ENCODE measurements at regions not wholly inside any gene's neighbourhood (a gene's known extent, or its start where the extent isn't known, plus 50 kb on each side); places are given as distances from the start of the nearest gene placed in this dataset.

GRCh38 chr20:39810309-39810708 lies 848.2 kb downstream of the DHX35 start:
- Histone ChIP-seq H3K27me3 (ENCODE audit: control insufficient read depth, low read length) (no peaks in the 10 kb centered on the region), H3K4me1 (ENCODE audit: control insufficient read depth, low read length) (no peaks in the 10 kb centered on the region), H3K27ac (ENCODE audit: low read depth, low read length) (no peak overlapping the region), H3K36me3 (ENCODE audit: control insufficient read depth, low read length) (no peaks in the 10 kb centered on the region), H4K20me1 (ENCODE audit: control insufficient read depth, insufficient read depth, low read depth, low read length) (no peaks in the 10 kb centered on the region), H3F3A (ENCODE audit: control insufficient read depth, insufficient read depth) (no peaks in the 10 kb centered on the region), H3K4me3 (ENCODE audit: low read length) (no peak overlapping the region), H3K9me3 (ENCODE audit: control insufficient read depth, insufficient read depth, low read length) (no peaks in the 10 kb centered on the region), H3K9me2 (replicated peaks; ENCODE audit: control insufficient read depth, low read length) (no peaks in the 10 kb centered on the region), H3K4me2 (ENCODE audit: low read length) (no peak overlapping the region), H3K79me2 (ENCODE audit: control insufficient read depth, low read length) (no peaks in the 10 kb centered on the region)
- TF ChIP-seq CTCF (IDR thresholded peaks at IDR 0.05; ENCODE audit: low read depth, low read length, poor library complexity, severe bottlenecking) (no peak), EZH2phosphoT487 (IDR thresholded peaks at IDR 0.05; ENCODE audit: borderline replicate concordance, low read length) (no peak)

GRCh38 chr20:39808613-39809012 lies 846.5 kb downstream of the DHX35 start:
- Histone ChIP-seq H3K27ac (ENCODE audit: low read depth, low read length) (no peak overlapping the region), H3K79me2 (ENCODE audit: control insufficient read depth, low read length) (no peaks in the 10 kb centered on the region), H3F3A (ENCODE audit: control insufficient read depth, insufficient read depth) (no peaks in the 10 kb centered on the region), H3K4me3 (ENCODE audit: low read length) (no peak overlapping the region), H3K4me1 (ENCODE audit: control insufficient read depth, low read length) (no peaks in the 10 kb centered on the region), H3K9me3 (ENCODE audit: control insufficient read depth, insufficient read depth, low read length) (no peaks in the 10 kb centered on the region), H3K27me3 (ENCODE audit: control insufficient read depth, low read length) (no peaks in the 10 kb centered on the region), H3K9me2 (replicated peaks; ENCODE audit: control insufficient read depth, low read length) (no peaks in the 10 kb centered on the region), H3K36me3 (ENCODE audit: control insufficient read depth, low read length) (no peaks in the 10 kb centered on the region), H3K4me2 (ENCODE audit: low read length) (no peak overlapping the region), H4K20me1 (ENCODE audit: control insufficient read depth, insufficient read depth, low read depth, low read length) (no peaks in the 10 kb centered on the region)
- TF ChIP-seq CTCF (IDR thresholded peaks at IDR 0.05; ENCODE audit: low read depth, low read length, poor library complexity, severe bottlenecking) (no peak), EZH2phosphoT487 (IDR thresholded peaks at IDR 0.05; ENCODE audit: borderline replicate concordance, low read length) (no peak)

GRCh38 chr20:39800548-39800947 lies 838.4 kb downstream of the DHX35 start:
- no peaks in the 10 kb centered on the region for H3K36me3 ChIP-seq (ENCODE audit: control insufficient read depth, low read length)
- no peaks in the 10 kb centered on the region for H3K9me3 ChIP-seq (ENCODE audit: control insufficient read depth, insufficient read depth, low read length)
- no peaks in the 10 kb centered on the region for H3F3A ChIP-seq (ENCODE audit: control insufficient read depth, insufficient read depth)
- no peak overlapping the region for H3K4me2 ChIP-seq (ENCODE audit: low read length)
- H3K27me3 ChIP-seq (ENCODE audit: control insufficient read depth, low read length) = no peaks in the 10 kb centered on the region
- no peaks in the 10 kb centered on the region for H3K79me2 ChIP-seq (ENCODE audit: control insufficient read depth, low read length)
- H3K9me2 ChIP-seq (replicated peaks; ENCODE audit: control insufficient read depth, low read length) = no peaks in the 10 kb centered on the region; the same call in 1 of the 2 replicates
- H4K20me1 ChIP-seq (ENCODE audit: control insufficient read depth, insufficient read depth, low read depth, low read length) = no peaks in the 10 kb centered on the region
- no peak overlapping the region for H3K4me3 ChIP-seq (ENCODE audit: low read length)
- H3K4me1 ChIP-seq (ENCODE audit: control insufficient read depth, low read length) = no peaks in the 10 kb centered on the region
- H3K27ac ChIP-seq (ENCODE audit: low read depth, low read length) = no peak overlapping the region
- no peak for TF ChIP-seq EZH2phosphoT487 (IDR thresholded peaks at IDR 0.05; ENCODE audit: borderline replicate concordance, low read length)
- no peak for TF ChIP-seq CTCF (IDR thresholded peaks at IDR 0.05; ENCODE audit: low read depth, low read length, poor library complexity, severe bottlenecking)

- Histone ChIP-seq H3K4me2 (ENCODE audit: low read length) (no peak overlapping the region), H3K4me3 (ENCODE audit: low read length) (no peak overlapping the region), H3K27me3 (ENCODE audit: control insufficient read depth, low read length) (no peaks in the 10 kb centered on the region), H3F3A (ENCODE audit: control insufficient read depth, insufficient read depth) (no peaks in the 10 kb centered on the region), H3K36me3 (ENCODE audit: control insufficient read depth, low read length) (no peaks in the 10 kb centered on the region), H3K4me1 (ENCODE audit: control insufficient read depth, low read length) (no peaks in the 10 kb centered on the region), H3K9me2 (replicated peaks; ENCODE audit: control insufficient read depth, low read length) (no peaks in the 10 kb centered on the region; the same call in 1 of the 2 replicates), H3K79me2 (ENCODE audit: control insufficient read depth, low read length) (no peaks in the 10 kb centered on the region), H3K9me3 (ENCODE audit: control insufficient read depth, insufficient read depth, low read length) (no peaks in the 10 kb centered on the region), H4K20me1 (ENCODE audit: control insufficient read depth, insufficient read depth, low read depth, low read length) (no peaks in the 10 kb centered on the region), H3K27ac (ENCODE audit: low read depth, low read length) (no peak overlapping the region)
- TF ChIP-seq CTCF (IDR thresholded peaks at IDR 0.05; ENCODE audit: low read depth, low read length, poor library complexity, severe bottlenecking) (no peak), EZH2phosphoT487 (IDR thresholded peaks at IDR 0.05; ENCODE audit: borderline replicate concordance, low read length) (no peak)
Measured at GRCh38 chr20:39800111-39800510, 838.0 kb downstream of the DHX35 start.

All from DOHH2 (cell line).